K562 (cell line): ENCODE measurements at regions not wholly inside any gene's neighbourhood (a gene's known extent, or its start where the extent isn't known, plus 50 kb on each side); places are given as distances from the start of the nearest gene placed in this dataset.

Experiments used
- ATAC-seq: fragments of 200-7000 bp; cut with Tn5 transposase; 3 replicates; pipeline ENCODE4 v1.9.1; 2020; ENCODE audit warnings: moderate library complexity
- BruUV-seq: library from RNA; stranded (reverse); fragments of 400-500 nt; replicated peaks from 2 replicates; lab custom pipeline; 2021; lab: Mats Ljungman, UMichigan
- CTCF ChIA-PET: fragments of 300-600 bp; formaldehyde crosslinking; extraction: SDS; loops from one replicate; lab custom pipeline; 2021; ENCODE audit warnings: low intra/inter-chr PET ratio; lab: Yijun Ruan, JAX
- POLR2A ChIA-PET: fragments of 300-600, 350-650 bp; sonication (Branson Sonifier 250); formaldehyde crosslinking; extraction: SDS; loops from one replicate; lab custom pipeline; 2021; ENCODE audit warnings: antibody characterized with exemption, inconsistent platforms; lab: Yijun Ruan, JAX
- DNase-seq, 4 experiments: peaks; one replicate each; pipeline versions ENCODE4 v3.0.0 to v3.0.0-alpha.2; 2011 to 2018; ENCODE audit warnings: low spot score in 3 of 4, mixed read lengths in 3 of 4; ENCODE audit errors: extremely low read depth in 1 of 4
- FAIRE-seq: peaks from 2 replicates; lab custom pipeline; 2011; peaks lifted over from hg19 to GRCh38; lab: Jason Lieb, UNC
- H2AFZ ChIP-seq: 2 replicates; pipeline ENCODE4 v1.6.0; 2011; ENCODE audit warnings: low read depth, low read length, control low read depth, inconsistent platforms
- H3K27ac ChIP-seq: fragments of 200-600 bp; 3 replicates; pipeline ENCODE4 v1.8.0; 2011; ENCODE audit warnings: low read depth, mild to moderate bottlenecking, control low read depth, inconsistent platforms, low read length, moderate library complexity, mixed read lengths; ENCODE audit errors: extremely low read depth
- H3K27me3 ChIP-seq, 2 experiments: fragments of 300-600 bp in 1 of 2; 2 replicates in 1 of 2; 3 replicates in 1 of 2; pipeline versions ENCODE4 v1.6.0 to v1.8.0; 2011; ENCODE audit warnings: inconsistent platforms in 2 of 2, low read length in 2 of 2, mild to moderate bottlenecking in 1 of 2, mixed read lengths in 1 of 2, moderate library complexity in 1 of 2; ENCODE audit not compliant: control insufficient read depth in 2 of 2, insufficient read depth in 2 of 2
- H3K36me3 ChIP-seq: fragments of 300-600 bp; 3 replicates; pipeline ENCODE4 v1.8.0; 2011; ENCODE audit warnings: mild to moderate bottlenecking, low read length, inconsistent platforms; ENCODE audit not compliant: control insufficient read depth, insufficient read depth
- H3K4me1 ChIP-seq, 2 experiments: fragments of 200-600 bp in 1 of 2; replicated peaks in 1 of 2; 2 replicates in 1 of 2; 3 replicates in 1 of 2; pipeline versions ENCODE4 v1.5.1 to v1.8.0; 2011; ENCODE audit warnings: inconsistent platforms in 2 of 2, low read length in 2 of 2, mild to moderate bottlenecking in 1 of 2, mixed read lengths in 1 of 2, moderate library complexity in 1 of 2; ENCODE audit not compliant: control insufficient read depth in 2 of 2, insufficient read depth in 2 of 2
- H3K4me2 ChIP-seq: 2 replicates; pipeline ENCODE4 v1.6.1; 2011; ENCODE audit warnings: low read length, control low read depth, inconsistent platforms, mixed read lengths; ENCODE audit not compliant: insufficient read depth
- H3K4me3 ChIP-seq: fragments of 200-600 bp; sonication (generic), shearing (Covaris generic); 2 replicates; pipeline ENCODE4 v1.5.1; 2016; ENCODE audit warnings: control low read depth, inconsistent platforms
- H3K79me2 ChIP-seq: fragments of 200-600 bp; 3 replicates; pipeline ENCODE4 v1.8.0; 2011; ENCODE audit warnings: low read length, inconsistent platforms; ENCODE audit not compliant: control insufficient read depth, insufficient read depth
- H3K9ac ChIP-seq, 2 experiments: 2 replicates each; pipeline versions ENCODE4 v1.6.0 to v1.6.1; 2011; ENCODE audit warnings: low read depth in 2 of 2, low read length in 2 of 2, control low read depth in 1 of 2, inconsistent platforms in 1 of 2, mild to moderate bottlenecking in 1 of 2, mixed read lengths in 1 of 2; ENCODE audit not compliant: insufficient read depth in 1 of 2
- H3K9me1 ChIP-seq: one replicate; pipeline ENCODE4 v1.6.0; 2011; ENCODE audit warnings: inconsistent platforms, mild to moderate bottlenecking, low read length, moderate library complexity; ENCODE audit not compliant: control insufficient read depth, insufficient read depth
- H3K9me3 ChIP-seq: replicated peaks from 2 replicates; pipeline ENCODE4 v1.5.1; 2011; ENCODE audit warnings: low read depth, low read length, inconsistent platforms; ENCODE audit not compliant: control insufficient read depth, insufficient read depth
- H4K20me1 ChIP-seq: replicated peaks from 2 replicates; pipeline ENCODE4 v1.6.1; 2011; ENCODE audit warnings: low read length, inconsistent platforms, mixed read lengths; ENCODE audit not compliant: control insufficient read depth, insufficient read depth
- ADNP ChIP-seq: fragments of 200-800 bp; sonication (Bioruptor generic); IDR thresholded peaks from 2 replicates; pipeline ENCODE4 v1.6.1; 2016; ENCODE audit warnings: missing genetic modification characterization, missing compliant biosample characterization
- CREM ChIP-seq: IDR thresholded peaks from 2 replicates; pipeline ENCODE4 v1.6.1; 2014; ENCODE audit warnings: antibody characterized with exemption, low read depth
- MCM7 ChIP-seq, 2 experiments: fragments of 450-650 bp; IDR thresholded peaks; 2 replicates each; pipeline ENCODE4 v1.6.1; 2016 to 2018
- MEIS2 ChIP-seq: fragments of 450-650 bp; IDR thresholded peaks from 2 replicates; pipeline ENCODE4 v1.6.1; 2014; ENCODE audit warnings: mild to moderate bottlenecking; ENCODE audit not compliant: partially characterized antibody
- PTRF ChIP-seq: fragments of 450-650 bp; IDR thresholded peaks from 2 replicates; pipeline ENCODE4 v1.6.1; 2016; ENCODE audit warnings: mild to moderate bottlenecking, missing genetic modification characterization, missing compliant biosample characterization
- TAF1 ChIP-seq: IDR thresholded peaks from 2 replicates; pipeline ENCODE4 v1.6.1; 2011; ENCODE audit warnings: mild to moderate bottlenecking, low read length, moderate library complexity; ENCODE audit not compliant: insufficient read depth, control insufficient read depth, severe bottlenecking; ENCODE audit errors: extremely low read depth
- TAL1 ChIP-seq: fragments of 450-650 bp; IDR thresholded peaks from 2 replicates; pipeline ENCODE4 v1.6.1; 2016; ENCODE audit warnings: mild to moderate bottlenecking
- TFAM ChIP-seq: fragments of 250-450 bp; sonication (Bioruptor Pico); conservative IDR thresholded peaks from 2 replicates; pipeline ENCODE4 v1.5.0; 2021; ENCODE audit warnings: mild to moderate bottlenecking, moderate library complexity
- U2AF1 ChIP-seq: fragments of 200-400 bp; formaldehyde crosslinking; optimal IDR thresholded peaks from 2 replicates; pipeline ENCODE3; 2017; ENCODE audit warnings: mild to moderate bottlenecking, low read depth, low read length, moderate library complexity
- ZFP1 ChIP-seq: fragments of 450-650 bp; formaldehyde crosslinking; IDR thresholded peaks from 2 replicates; pipeline ENCODE4 v1.4.0; 2020; ENCODE audit warnings: mild to moderate bottlenecking, mixed read lengths
- ZNF24 ChIP-seq: fragments of 450-650 bp; IDR thresholded peaks from 2 replicates; pipeline ENCODE4 v1.6.1; 2016
- ZNF589 ChIP-seq: fragments of 200-800 bp; sonication (Bioruptor generic); IDR thresholded peaks from 2 replicates; pipeline ENCODE4 v1.6.1; 2016; ENCODE audit warnings: low read depth, missing genetic modification characterization, missing compliant biosample characterization
- WGBS: fragments of 100-300 bp; shearing (Covaris generic); methylation state at CpG from one replicate; pipeline ENCODE4 v1.1.6; 2016; ENCODE audit warnings: low coverage, mixed read lengths; ENCODE audit not compliant: insufficient coverage; ENCODE audit errors: missing lambda C conversion rate; 5-methylcytosine and 5-hydroxymethylcytosine counted together
- in situ Hi-C: fragments of 300-500 bp; cut with MboI; formaldehyde crosslinking; loops from 4 replicates; pipeline ENCODE4 v1.15.0; 2018; ENCODE audit warnings: inconsistent platforms, mixed read lengths
- intact Hi-C: fragments of 100-400 bp; cut with micrococcal nuclease; formaldehyde crosslinking; loops from 2 replicates; pipeline ENCODE4 v1.14.2; 2022
- TF ChIP-seq, protein P1 (sequence below): fragments of 250-450 bp; sonication (Bioruptor Pico); IDR thresholded peaks from 2 replicates; pipeline ENCODE4 v1.8.0; 2021; ENCODE audit warnings: moderate library complexity, mild to moderate bottlenecking, inconsistent platforms
- TF ChIP-seq, protein P2 (sequence below): sonication (generic); IDR thresholded peaks from 2 replicates; pipeline ENCODE4 v1.6.1; 2016
- TF ChIP-seq, protein P3 (sequence below): fragments of 450-650 bp; conservative IDR thresholded peaks from 2 replicates; pipeline ENCODE4 v1.6.1; 2016; ENCODE audit warnings: missing genetic modification characterization, low read depth, mild to moderate bottlenecking, control low read depth, missing compliant biosample characterization

DNA sequence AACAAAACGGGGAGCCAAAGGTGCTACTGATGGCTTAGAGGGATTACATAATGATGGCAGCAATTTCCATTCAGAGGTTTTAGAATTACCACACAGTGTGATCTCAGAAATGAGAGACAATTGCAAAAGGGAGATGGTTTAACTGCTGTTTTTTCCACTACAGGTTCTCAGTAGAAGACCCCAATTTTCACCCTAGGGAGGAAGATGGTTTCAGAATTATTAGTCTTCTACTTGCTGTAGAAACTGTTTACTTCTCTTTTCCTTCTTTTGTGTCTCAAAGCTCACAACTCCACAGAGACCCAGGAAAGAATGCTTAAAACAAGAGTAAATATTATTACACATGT, 226.5 kb downstream of the INHBA start (continued):
- TF ChIP-seq, protein P1, sequence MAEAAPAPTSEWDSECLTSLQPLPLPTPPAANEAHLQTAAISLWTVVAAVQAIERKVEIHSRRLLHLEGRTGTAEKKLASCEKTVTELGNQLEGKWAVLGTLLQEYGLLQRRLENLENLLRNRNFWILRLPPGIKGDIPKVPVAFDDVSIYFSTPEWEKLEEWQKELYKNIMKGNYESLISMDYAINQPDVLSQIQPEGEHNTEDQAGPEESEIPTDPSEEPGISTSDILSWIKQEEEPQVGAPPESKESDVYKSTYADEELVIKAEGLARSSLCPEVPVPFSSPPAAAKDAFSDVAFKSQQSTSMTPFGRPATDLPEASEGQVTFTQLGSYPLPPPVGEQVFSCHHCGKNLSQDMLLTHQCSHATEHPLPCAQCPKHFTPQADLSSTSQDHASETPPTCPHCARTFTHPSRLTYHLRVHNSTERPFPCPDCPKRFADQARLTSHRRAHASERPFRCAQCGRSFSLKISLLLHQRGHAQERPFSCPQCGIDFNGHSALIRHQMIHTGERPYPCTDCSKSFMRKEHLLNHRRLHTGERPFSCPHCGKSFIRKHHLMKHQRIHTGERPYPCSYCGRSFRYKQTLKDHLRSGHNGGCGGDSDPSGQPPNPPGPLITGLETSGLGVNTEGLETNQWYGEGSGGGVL = no peak
- TF ChIP-seq TAF1 (no peak), ZNF589 (CRISPR knock-in tag) (no peak), MEIS2 (no peak), CREM (no peak), TFAM (CRISPR knock-in tag) (no peak)
- TF ChIP-seq, protein P2, sequence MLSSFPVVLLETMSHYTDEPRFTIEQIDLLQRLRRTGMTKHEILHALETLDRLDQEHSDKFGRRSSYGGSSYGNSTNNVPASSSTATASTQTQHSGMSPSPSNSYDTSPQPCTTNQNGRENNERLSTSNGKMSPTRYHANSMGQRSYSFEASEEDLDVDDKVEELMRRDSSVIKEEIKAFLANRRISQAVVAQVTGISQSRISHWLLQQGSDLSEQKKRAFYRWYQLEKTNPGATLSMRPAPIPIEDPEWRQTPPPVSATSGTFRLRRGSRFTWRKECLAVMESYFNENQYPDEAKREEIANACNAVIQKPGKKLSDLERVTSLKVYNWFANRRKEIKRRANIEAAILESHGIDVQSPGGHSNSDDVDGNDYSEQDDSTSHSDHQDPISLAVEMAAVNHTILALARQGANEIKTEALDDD = no peak
- TF ChIP-seq, all 486 proteins: peak for 0

DNA sequence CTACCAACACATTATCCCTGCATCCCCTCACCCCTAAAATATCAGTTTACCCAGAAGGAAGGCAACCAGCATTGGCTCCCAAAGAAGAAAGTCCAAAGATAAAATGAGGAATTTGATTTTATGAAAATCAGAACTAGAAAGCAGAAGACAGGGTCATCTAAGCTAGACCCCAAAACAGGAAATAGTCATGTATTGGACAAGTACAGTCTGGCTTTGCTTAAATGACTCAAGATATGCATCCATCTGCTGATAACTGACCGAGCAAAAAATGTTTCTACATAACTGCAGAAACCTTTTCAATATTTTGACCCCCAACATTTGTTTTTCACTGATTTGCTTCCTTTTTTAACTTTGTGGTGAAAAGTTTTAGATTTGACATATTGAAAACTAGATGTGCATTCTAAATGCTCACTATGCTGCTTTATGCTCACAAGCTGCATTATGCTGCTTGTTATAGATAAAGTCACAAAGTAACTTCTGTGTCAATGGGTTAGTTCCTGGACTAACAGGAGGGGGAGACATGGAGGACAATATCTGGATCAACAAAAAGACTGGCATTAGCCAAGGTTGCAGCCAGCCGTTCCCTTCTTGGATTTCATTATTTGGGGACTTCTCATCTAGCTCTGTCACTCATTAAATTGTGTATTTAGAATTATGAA, 227.0 kb downstream of the INHBA start:
- Histone ChIP-seq H3K9me1 (no peaks in the 10 kb centered on the region), H2AFZ (no peak overlapping the region)
- no peak for TF ChIP-seq U2AF1
- no peak for TF ChIP-seq TAL1
- no peak for TF ChIP-seq ZNF24
- TF ChIP-seq MCM7 (IDR thresholded peaks at IDR 0.05) = no peak
- TF ChIP-seq, protein P3, sequence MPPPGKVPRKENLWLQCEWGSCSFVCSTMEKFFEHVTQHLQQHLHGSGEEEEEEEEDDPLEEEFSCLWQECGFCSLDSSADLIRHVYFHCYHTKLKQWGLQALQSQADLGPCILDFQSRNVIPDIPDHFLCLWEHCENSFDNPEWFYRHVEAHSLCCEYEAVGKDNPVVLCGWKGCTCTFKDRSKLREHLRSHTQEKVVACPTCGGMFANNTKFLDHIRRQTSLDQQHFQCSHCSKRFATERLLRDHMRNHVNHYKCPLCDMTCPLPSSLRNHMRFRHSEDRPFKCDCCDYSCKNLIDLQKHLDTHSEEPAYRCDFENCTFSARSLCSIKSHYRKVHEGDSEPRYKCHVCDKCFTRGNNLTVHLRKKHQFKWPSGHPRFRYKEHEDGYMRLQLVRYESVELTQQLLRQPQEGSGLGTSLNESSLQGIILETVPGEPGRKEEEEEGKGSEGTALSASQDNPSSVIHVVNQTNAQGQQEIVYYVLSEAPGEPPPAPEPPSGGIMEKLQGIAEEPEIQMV (tag) = no peak
- TF ChIP-seq ADNP (tag) = no peak
- TF ChIP-seq ZFP1 (CRISPR knock-in tag) = no peak
- no peak for TF ChIP-seq PTRF (tag)
- TF ChIP-seq, all 486 proteins: peak for 0
- H3K4me1 ChIP-seq = no peaks in the 10 kb centered on the region
- H4K20me1 ChIP-seq = no peaks in the 10 kb centered on the region
- H3K9ac ChIP-seq = no peak overlapping the region
- intact Hi-C loops = no loop called here
- ChIA-PET CTCF (no interaction called here), POLR2A (no interaction called here)
- 0% methylated on average over 2 of the region's 2 CpGs for WGBS
- no peaks in the 10 kb centered on the region for H3K27me3 ChIP-seq
- H3K79me2 ChIP-seq = no peaks in the 10 kb centered on the region
- ATAC-seq (no peak), FAIRE-seq (no peak), DNase-seq (no peak)
- no peaks in the 10 kb centered on the region for H3K9me3 ChIP-seq
- in situ Hi-C loops = no loop called here
- H3K27ac ChIP-seq = no peak overlapping the region
- H3K4me3 ChIP-seq = no peak overlapping the region
- no peak overlapping the region for H3K4me2 ChIP-seq
- no peaks in the 10 kb centered on the region for H3K36me3 ChIP-seq
- no TSS peak for BruUV-seq
